ENCODE measurements at regions not wholly inside any gene's neighbourhood (a gene's known extent, or its start where the extent isn't known, plus 50 kb on each side); places are given as distances from the start of the nearest gene placed in this dataset.

- peaks cover 8% of the 10 kb centered on the region for H3K4me1 ChIP-seq (ENCODE audit: insufficient read depth, poor library complexity, severe bottlenecking)
- no peaks in the 10 kb centered on the region for H3K9me3 ChIP-seq (ENCODE audit: severe bottlenecking)
- H3K36me3 ChIP-seq (ENCODE audit: low read depth): no peaks in the 10 kb centered on the region
- no peaks in the 10 kb centered on the region for H3K27me3 ChIP-seq (ENCODE audit: insufficient read depth, poor library complexity, severe bottlenecking)
- no peak for DNase-seq (ENCODE audit: low spot score)
- TF ChIP-seq CTCF (IDR thresholded peaks at IDR 0.05; ENCODE audit: poor library complexity, severe bottlenecking): no peak
- ATAC-seq (ENCODE audit: low read depth): no peak
- H3K4me3 ChIP-seq (ENCODE audit: severe bottlenecking): no peak overlapping the region
- no peak overlapping the region for H3K27ac ChIP-seq (ENCODE audit: poor library complexity, severe bottlenecking)
Measured at GRCh38 chr2:235345745-235346144, 148.1 kb upstream of the AGAP1 start.

- Histone ChIP-seq H3K9me3 (ENCODE audit: severe bottlenecking) (no peaks in the 10 kb centered on the region), H3K4me3 (ENCODE audit: severe bottlenecking) (no peak overlapping the region), H3K36me3 (ENCODE audit: low read depth) (no peaks in the 10 kb centered on the region), H3K27ac (ENCODE audit: poor library complexity, severe bottlenecking) (peak overlapping the region; percentile 9), H3K4me1 (ENCODE audit: insufficient read depth, poor library complexity, severe bottlenecking) (peaks cover 8% of the 10 kb centered on the region), H3K27me3 (ENCODE audit: insufficient read depth, poor library complexity, severe bottlenecking) (no peaks in the 10 kb centered on the region)
- DNase-seq (ENCODE audit: low spot score): no peak
- TF ChIP-seq CTCF (IDR thresholded peaks at IDR 0.05; ENCODE audit: poor library complexity, severe bottlenecking): no peak
- ATAC-seq (ENCODE audit: low read depth): peak; percentile 76
Measured at GRCh38 chr2:235347691-235348090, 146.2 kb upstream of the AGAP1 start.

- peak overlapping the region; percentile 9 for H3K27ac ChIP-seq (ENCODE audit: poor library complexity, severe bottlenecking)
- ATAC-seq (ENCODE audit: low read depth) (no peak), DNase-seq (ENCODE audit: low spot score) (no peak)
- H3K36me3 ChIP-seq (ENCODE audit: low read depth): no peaks in the 10 kb centered on the region
- no peaks in the 10 kb centered on the region for H3K27me3 ChIP-seq (ENCODE audit: insufficient read depth, poor library complexity, severe bottlenecking)
- no peaks in the 10 kb centered on the region for H3K9me3 ChIP-seq (ENCODE audit: severe bottlenecking)
- H3K4me1 ChIP-seq (ENCODE audit: insufficient read depth, poor library complexity, severe bottlenecking): peaks cover 8% of the 10 kb centered on the region
- no peak overlapping the region for H3K4me3 ChIP-seq (ENCODE audit: severe bottlenecking)
- TF ChIP-seq CTCF (IDR thresholded peaks at IDR 0.05; ENCODE audit: poor library complexity, severe bottlenecking): no peak
Measured at GRCh38 chr2:235348329-235348728, 145.5 kb upstream of the AGAP1 start.

GRCh38 chr2:235350234-235350633, 143.6 kb upstream of the AGAP1 start:
- no peaks in the 10 kb centered on the region for H3K36me3 ChIP-seq (ENCODE audit: low read depth)
- no peak overlapping the region for H3K4me3 ChIP-seq (ENCODE audit: severe bottlenecking)
- peaks cover 8% of the 10 kb centered on the region for H3K4me1 ChIP-seq (ENCODE audit: insufficient read depth, poor library complexity, severe bottlenecking)
- no peak for ATAC-seq (ENCODE audit: low read depth)
- H3K27me3 ChIP-seq (ENCODE audit: insufficient read depth, poor library complexity, severe bottlenecking): no peaks in the 10 kb centered on the region
- TF ChIP-seq CTCF (IDR thresholded peaks at IDR 0.05; ENCODE audit: poor library complexity, severe bottlenecking): no peak
- DNase-seq (ENCODE audit: low spot score): no peak
- H3K9me3 ChIP-seq (ENCODE audit: severe bottlenecking): no peaks in the 10 kb centered on the region
- no peak overlapping the region for H3K27ac ChIP-seq (ENCODE audit: poor library complexity, severe bottlenecking)

- no peak for TF ChIP-seq CTCF (IDR thresholded peaks at IDR 0.05; ENCODE audit: poor library complexity, severe bottlenecking)
- Histone ChIP-seq H3K27me3 (ENCODE audit: insufficient read depth, poor library complexity, severe bottlenecking) (no peaks in the 10 kb centered on the region), H3K4me1 (ENCODE audit: insufficient read depth, poor library complexity, severe bottlenecking) (peaks cover 7% of the 10 kb centered on the region), H3K27ac (ENCODE audit: poor library complexity, severe bottlenecking) (no peak overlapping the region), H3K36me3 (ENCODE audit: low read depth) (no peaks in the 10 kb centered on the region), H3K9me3 (ENCODE audit: severe bottlenecking) (no peaks in the 10 kb centered on the region), H3K4me3 (ENCODE audit: severe bottlenecking) (no peak overlapping the region)
- no peak for DNase-seq (ENCODE audit: low spot score)
- ATAC-seq (ENCODE audit: low read depth): no peak
Measured at GRCh38 chr2:235352541-235352940, 141.3 kb upstream of the AGAP1 start.
